GM10266 (cell line): ENCODE measurements at regions not wholly inside any gene's neighbourhood (a gene's known extent, or its start where the extent isn't known, plus 50 kb on each side); places are given as distances from the start of the nearest gene placed in this dataset.

Experiments
- DNase-seq: peaks from one replicate; pipeline ENCODE4 v3.0.0; 2012; ENCODE audit errors: extremely low spot score
- CTCF ChIP-seq: IDR thresholded peaks from 2 replicates; pipeline ENCODE4 v1.5.1; 2012; ENCODE audit warnings: mild to moderate bottlenecking, low read depth; ENCODE audit not compliant: control insufficient read depth, insufficient read depth; ENCODE audit errors: missing control alignments

DNA sequence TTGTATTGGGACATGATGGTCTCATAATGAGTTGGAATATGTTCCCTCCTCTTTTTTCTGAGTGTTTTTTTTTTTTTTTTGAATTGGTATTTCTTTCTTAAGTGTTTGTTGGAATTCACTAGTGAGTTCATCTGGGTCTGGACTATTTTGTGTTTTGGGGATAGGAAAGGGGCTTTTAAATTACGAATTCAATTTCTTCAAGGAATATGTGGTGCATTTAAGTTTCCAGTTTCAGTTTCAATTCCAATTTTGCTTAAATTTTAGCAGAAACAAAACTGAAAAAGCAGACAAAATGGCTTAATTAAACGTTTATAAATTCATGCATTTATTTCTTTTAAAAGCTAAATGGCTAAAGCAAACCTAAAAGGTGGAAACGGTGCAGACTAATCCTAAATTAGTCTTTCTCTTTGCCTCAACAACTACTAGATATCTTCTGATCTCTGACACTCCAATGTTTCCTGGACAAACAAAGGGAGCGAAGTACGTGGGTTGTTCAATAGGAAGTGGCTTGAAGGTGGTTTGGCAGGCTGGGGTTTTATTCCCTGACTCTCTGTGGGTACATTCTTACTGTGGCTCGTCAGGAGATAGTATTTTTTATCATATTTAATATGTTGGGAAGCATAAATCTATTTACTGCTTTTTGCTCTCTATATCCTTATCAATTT, 50.0 kb upstream of the CORO2B start:
- DNase-seq = no peak
- TF ChIP-seq CTCF = no peak
